GM20431 (cell line): ENCODE measurements at regions not wholly inside any gene's neighbourhood (a gene's known extent, or its start where the extent isn't known, plus 50 kb on each side); places are given as distances from the start of the nearest gene placed in this dataset.
"Not testable (repeated sequence)": the region's sequence is repeated elsewhere in the genome, so short reads cannot be mapped to it uniquely, and the experiment has no call there.

Experiments used
- in situ Hi-C: fragments of 300-500 bp; cut with MseI, MboI; formaldehyde crosslinking; loops from one replicate; pipeline ENCODE4 v1.15.0; 2020; ENCODE audit warnings: low sequenced_read_pairs; ENCODE audit not compliant: unreplicated experiment

DNA sequence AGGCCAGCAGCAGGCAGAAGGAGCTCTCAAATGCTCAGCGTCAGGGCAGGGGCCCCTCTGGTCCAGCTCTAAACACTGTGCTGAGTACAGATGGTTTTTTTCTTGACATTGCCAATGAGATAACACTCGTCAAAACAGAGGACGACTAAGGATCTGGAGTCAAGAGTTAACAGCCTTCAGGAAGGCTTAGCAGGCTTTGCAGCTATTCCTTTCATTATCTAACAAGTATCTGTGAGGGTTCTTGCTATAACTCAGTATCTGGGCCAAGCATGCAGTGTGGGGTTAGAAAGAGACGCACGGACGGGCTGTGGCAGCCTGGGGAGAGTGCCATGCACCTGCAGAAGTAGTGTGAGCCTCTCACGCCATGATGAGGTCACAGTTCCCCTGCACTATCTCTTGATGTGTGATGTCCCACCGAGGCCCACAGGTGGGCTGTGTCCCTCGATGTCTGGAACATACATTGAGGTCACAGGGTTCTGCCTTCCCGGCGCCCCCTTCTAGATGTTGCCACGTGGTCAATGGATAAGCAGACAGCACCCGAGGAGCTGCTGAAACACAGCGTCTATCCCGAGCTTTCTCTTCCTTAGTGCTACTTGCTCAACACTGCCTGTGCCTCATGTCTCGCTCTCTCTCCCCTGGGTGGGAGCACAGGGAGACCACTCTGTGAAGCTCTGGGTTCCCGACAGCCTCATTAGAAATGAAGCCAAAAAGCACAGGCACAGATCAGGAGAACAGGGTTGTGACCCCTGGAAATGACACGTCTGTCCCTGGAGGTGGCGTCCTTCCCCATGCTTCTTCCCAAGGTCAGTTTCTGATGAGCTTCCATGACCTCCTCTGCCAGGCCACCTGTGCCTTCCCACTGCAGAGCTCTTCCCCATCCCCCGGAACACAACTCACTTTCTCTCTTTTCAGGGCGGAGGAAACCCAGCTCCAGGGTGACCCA lies 85.5 kb upstream of the RPS6KA2 start:
- in situ Hi-C loops = no loop called here

DNA sequence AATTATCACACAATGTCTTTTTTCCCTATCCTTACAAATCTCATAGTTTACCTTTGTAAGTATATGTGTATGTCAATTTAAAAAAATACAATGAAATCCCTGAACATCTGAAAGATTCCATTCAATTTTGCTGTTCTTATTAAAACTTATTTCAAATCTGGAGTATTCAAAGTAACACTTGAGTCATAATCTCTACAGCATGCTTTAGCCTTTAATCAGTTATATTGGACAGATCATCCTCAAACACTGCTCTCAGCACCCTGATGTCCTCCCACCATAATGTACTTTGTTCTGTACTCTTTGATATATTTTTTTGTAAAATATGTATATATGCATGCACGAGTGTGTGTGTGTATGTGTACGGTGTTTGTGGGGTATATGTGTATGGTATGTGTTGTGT lies 83.0 kb upstream of the RPS6KA2 start:
- in situ Hi-C loops = no loop called here

- in situ Hi-C loops = no loop called here
Observed at GRCh38 chr6:166708460-166708859, 81.4 kb upstream of the RPS6KA2 start.

- in situ Hi-C loops = no loop called here
Observed at GRCh38 chr6:166707045-166707444, 80.0 kb upstream of the RPS6KA2 start.

DNA sequence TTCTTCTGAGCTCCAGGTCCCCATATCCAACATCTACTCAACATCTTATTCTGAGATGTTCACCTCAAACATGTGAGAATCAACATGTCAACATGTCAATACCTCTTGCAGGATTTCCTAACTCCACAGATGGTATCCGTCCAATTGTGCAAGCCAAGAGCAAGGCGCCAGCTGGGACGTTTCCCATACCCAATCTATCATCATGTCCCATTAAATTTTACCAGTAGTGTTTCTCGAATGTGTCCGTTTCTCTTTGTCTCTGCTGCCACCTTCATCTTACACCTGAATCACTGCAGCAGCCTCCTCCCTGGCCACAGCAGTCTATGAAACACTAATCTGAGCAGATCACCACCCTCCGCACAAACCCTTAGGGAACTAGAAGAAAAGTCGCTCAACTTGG lies 78.0 kb upstream of the RPS6KA2 start:
- in situ Hi-C loops = no loop called here

DNA sequence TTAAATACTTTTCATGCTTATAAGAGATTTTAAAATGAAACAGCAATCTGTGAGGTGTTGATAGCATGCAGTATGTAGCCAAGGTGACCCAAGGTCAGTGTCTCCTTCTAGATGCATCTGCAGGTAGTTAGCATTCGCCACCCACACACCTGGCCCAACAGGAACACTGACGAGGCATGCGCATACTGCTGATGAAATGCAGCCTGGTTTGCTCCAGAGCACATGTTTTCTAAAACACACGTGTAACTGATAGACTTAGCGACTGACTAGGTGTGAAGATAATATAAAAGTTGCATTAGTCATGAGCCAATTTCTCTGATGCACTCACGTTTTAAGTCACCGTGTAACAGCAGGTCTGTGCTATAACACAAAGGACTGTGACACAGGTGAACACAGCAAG lies 77.1 kb upstream of the RPS6KA2 start:
- in situ Hi-C loops = no loop called here

- in situ Hi-C loops = no loop called here
Observed at GRCh38 chr6:166703149-166703710, 76.2 kb upstream of the RPS6KA2 start.

GRCh38 chr6:166701424-166701823 lies 74.4 kb upstream of the RPS6KA2 start:
- in situ Hi-C loops = not testable (repeated sequence)

DNA sequence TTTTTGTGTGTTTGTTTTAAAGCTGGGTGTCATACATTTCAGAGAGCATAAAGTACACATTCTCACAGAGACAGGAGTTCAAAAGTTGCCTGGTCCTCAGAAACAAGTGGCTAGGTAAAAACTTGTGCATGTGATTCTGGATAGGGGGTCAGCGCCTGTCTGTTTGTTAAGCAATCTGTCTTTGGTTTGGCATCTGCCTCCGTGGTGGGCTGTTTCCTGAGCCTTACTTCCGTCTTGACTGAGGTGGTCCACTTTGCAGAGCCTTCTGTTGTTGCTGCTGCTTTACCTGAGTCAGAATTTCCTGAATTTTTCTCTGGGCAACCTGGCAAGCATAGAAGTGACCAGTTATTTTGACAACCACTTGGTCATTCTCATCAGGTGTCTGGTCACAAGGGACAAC lies 73.8 kb upstream of the RPS6KA2 start:
- in situ Hi-C loops = not testable (repeated sequence)

GRCh38 chr6:166697113-166697512 lies 70.1 kb upstream of the RPS6KA2 start:
- in situ Hi-C loops = no loop called here

DNA sequence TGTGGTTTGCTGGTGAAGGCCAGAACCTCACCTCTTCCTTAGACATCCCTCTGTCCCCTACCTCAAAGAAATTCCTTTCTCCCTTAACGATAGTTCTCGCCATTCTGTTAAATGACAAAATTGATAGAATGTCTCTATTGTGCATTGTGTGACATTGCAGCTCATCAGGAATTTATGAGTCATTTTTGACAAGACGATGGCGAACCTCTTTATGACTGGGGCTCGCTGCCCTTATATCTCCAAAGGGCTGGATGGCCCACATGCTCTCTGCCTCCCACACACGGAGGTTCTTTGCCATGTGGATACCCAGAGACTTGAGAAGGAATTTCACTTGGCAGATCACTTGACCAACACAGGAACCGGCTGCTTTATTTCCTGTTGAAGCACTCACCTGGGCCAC lies 66.8 kb upstream of the RPS6KA2 start:
- in situ Hi-C loops = no loop called here

DNA sequence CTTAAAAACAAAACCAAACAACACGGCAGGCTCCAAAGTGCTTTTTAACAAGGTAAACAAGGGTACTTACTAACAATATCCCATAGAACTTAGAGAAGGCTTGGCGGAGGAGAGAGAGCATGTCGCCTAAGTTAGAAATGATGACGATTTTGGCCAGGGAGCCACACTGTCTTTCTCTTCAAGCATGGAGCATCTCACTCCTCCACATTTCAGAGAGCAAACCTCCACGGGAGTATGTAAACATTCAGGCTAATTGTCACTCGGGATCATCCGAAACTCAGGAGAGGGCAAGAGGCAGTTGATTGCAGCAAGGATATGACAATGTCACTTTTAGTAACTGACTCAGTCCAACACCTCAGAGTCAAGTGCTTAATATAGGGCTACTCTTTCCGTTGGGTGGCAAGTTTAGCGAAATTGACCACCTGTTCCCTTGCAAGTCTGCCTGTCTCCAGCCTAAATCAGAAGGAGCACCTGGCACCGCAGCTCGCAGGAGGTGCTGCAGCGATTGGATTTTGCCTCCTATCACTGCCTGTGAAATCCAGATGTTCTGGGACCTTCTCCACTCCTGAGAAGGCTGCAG lies 65.8 kb upstream of the RPS6KA2 start:
- in situ Hi-C loops = no loop called here

DNA sequence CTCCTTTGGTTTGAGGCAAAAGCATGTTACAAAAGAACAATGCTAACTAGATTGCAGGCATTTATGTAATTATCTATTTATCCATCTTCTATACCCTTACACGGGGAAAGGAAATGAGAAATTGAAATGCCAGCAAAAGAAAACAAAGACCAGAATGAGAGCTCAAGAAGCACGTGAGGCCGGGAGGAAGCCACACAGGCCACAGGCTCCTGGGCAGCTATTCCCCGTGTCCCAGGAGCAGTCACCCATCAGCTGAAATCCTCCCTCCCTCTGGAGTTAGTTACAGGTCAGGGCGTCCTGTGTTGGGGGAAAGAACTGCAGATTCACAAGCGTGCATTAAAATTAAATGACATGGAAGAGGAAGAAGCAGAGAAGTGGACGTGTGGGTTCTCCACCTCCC lies 64.7 kb upstream of the RPS6KA2 start:
- in situ Hi-C loops = no loop called here

DNA sequence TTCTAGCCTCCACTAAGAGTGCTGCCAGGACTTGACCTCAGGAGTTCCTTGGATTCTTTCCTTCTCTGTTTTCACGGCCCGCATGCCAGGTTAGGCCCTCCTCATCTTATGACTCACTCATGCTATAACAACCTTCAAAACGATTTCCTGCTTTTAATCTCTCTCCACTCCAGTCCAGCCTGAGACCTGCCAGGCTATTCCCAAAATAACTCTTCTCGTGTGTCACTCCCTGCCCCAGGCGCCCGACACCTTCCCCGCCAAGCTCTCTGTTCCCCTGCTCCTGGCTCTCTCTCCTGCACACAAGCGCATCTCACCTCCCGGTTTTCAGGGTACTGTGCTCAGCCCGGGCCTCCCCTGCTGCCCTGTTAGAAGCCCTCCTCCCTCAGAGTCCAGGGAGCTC lies 64.1 kb upstream of the RPS6KA2 start:
- in situ Hi-C loops = no loop called here

GRCh38 chr6:166689687-166690086 lies 62.6 kb upstream of the RPS6KA2 start:
- in situ Hi-C loops = no loop called here

DNA sequence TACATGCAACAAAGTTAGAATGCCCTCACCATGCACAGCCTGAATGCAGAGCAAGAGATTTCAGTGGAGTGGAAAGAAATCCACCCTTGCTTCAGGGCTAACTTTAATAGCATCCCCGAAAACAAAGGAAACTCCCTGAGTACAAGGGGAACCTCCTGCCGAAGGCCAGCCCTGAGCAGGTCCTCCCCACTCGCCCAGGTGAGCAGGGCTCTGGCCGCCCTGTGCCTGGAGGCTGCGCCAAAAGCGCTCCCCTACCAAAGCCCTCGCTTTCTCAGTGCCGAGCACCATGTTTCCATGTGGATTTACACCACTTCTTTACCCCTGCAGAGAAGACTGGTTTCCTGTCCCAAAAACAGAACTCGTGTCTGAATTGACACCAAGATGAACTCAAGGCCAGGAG lies 61.9 kb upstream of the RPS6KA2 start:
- in situ Hi-C loops = no loop called here

DNA sequence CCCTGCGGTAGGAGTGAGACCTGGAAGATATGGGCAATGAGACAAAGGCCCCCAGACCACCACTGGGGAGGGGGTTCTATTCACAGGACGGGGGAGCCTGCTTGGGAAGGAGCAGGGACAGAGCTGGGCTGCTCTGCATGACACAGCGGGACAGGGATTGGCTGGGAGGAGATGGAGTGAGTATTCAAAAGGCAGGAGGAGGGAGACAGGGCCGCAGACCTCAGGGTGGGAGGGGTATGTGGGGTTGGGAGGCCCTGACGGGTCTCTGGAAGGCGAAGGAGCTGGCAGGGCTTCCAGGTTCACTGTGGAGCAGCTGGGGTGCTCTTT lies 60.8 kb upstream of the RPS6KA2 start:
- in situ Hi-C loops = no loop called here

DNA sequence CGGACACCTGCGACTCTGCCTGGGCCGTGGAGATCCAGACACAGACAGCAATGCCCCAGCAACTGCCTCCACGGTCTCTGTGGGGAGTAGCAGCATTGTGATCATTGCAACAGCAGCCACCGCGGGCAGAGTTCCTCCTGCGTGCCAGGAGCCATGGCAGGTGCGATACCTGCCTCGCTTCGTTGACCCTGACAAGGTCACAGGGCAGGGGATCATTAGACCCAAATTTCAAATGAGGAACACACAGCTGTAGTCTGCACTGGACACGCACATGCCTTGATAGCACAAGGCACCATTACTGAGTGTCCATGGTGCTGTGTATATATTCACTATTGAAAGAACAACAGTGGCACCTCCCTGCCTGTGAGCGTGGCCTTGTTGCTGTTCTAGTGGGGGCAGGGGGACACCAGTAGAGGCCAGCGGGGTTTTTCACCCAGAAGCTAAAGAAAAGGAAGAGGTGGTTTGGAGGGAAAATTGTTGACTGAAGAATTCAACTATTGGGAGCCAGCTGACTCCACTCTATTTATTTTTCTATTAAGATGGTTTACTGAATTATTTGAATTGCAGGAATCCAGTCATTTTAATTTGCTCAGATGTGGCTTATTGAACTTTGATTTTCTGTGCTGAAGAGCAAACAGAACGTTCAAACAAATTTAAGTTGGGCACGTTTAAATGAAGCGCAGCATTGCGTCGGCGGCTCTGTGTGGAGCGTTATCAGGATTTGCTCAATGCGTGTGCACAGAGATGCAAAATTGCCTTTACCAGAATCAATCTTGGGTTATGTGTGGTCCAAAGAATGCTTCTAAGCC lies 60.2 kb upstream of the RPS6KA2 start:
- in situ Hi-C loops = no loop called here

- in situ Hi-C loops = no loop called here
Observed at GRCh38 chr6:166686317-166686716, 59.3 kb upstream of the RPS6KA2 start.

DNA sequence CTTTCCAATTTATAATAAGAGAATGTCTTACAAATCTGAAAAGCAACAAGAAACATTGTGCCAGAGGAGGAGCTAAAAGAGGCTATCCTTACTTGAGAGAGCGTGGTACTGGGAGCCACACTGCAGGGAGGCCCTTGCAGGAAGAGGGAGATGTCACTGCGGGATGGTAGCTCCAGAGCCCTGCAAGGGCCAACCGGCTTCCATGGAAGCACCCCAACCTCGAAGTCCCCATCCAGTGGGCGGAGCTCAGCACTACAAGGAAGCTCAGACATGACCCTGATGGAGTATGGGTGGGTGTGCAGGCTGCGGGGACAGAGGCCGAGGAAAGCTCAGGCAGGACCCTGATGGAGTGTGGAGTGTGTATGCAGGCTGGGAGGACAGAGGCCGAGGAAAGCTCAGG lies 57.8 kb upstream of the RPS6KA2 start:
- in situ Hi-C loops = no loop called here

DNA sequence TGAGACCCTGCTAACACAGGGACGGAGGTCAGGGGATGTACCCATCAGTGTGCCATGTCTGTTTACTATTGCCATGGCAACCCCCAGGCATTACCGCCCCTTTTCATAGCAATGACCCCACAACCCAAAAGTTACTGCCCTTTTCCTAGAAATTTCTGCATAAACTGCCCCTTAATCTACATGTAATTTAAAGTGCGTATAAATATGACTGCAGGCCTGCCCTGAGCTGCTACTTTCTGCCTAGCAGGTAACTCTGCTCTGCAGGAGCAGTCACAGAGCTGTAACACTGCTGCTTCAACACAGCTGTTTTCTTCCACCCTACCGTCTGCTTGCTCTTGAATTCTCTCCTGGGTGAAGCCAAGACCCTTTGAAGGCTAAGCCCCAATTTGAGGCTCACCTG lies 57.1 kb upstream of the RPS6KA2 start:
- in situ Hi-C loops = no loop called here
